ENCODE measurements at regions not wholly inside any gene's neighbourhood (a gene's known extent, or its start where the extent isn't known, plus 50 kb on each side); places are given as distances from the start of the nearest gene placed in this dataset.

GRCh38 chr5:121793791-121794190, 57.9 kb upstream of the FTMT start (continued):
- TF ChIP-seq ZNF589 (CRISPR knock-in tag; IDR thresholded peaks at IDR 0.05; ENCODE audit: low read depth) (no peak), NONO (IDR thresholded peaks at IDR 0.05; ENCODE audit: low read depth in 2 of 2, low read length in 1 of 2) (no peak), NBN (IDR thresholded peaks at IDR 0.05; ENCODE audit: low read depth) (no peak)

GRCh38 chr5:121795511-121795910, 56.2 kb upstream of the FTMT start:
- Histone ChIP-seq H3K79me2 (ENCODE audit: control insufficient read depth, insufficient read depth, low read length) (no peaks in the 10 kb centered on the region), H3K27me3 (ENCODE audit: control insufficient read depth in 2 of 2, insufficient read depth in 2 of 2, low read length in 2 of 2) (no peaks in the 10 kb centered on the region), H3K9ac (ENCODE audit: insufficient read depth in 1 of 2, low read depth in 2 of 2, low read length in 2 of 2) (no peak overlapping the region), H3K4me1 (replicated peaks in 1 of 2; ENCODE audit: control insufficient read depth in 2 of 2, insufficient read depth in 2 of 2, low read length in 2 of 2) (no peaks in the 10 kb centered on the region), H3K36me3 (ENCODE audit: control insufficient read depth, insufficient read depth, low read length) (no peaks in the 10 kb centered on the region), H3K4me3 (no peak overlapping the region), H4K20me1 (replicated peaks; ENCODE audit: control insufficient read depth, insufficient read depth, low read length) (no peaks in the 10 kb centered on the region), H2AFZ (ENCODE audit: low read depth, low read length) (no peak overlapping the region), H3K4me2 (ENCODE audit: insufficient read depth, low read length) (no peak overlapping the region), H3K27ac (ENCODE audit: extremely low read depth, low read depth, low read length) (no peak overlapping the region), H3K9me1 (ENCODE audit: control insufficient read depth, insufficient read depth, low read length) (no peaks in the 10 kb centered on the region), H3K9me3 (replicated peaks; ENCODE audit: control insufficient read depth, insufficient read depth, low read depth, low read length) (no peaks in the 10 kb centered on the region)
- WGBS (ENCODE audit: insufficient coverage, low coverage, missing lambda C conversion rate) = 3% methylated on average over 2 of the region's 2 CpGs
- intact Hi-C loops (cut with micrococcal nuclease) (no loop called here), in situ Hi-C loops (cut with MboI) (no loop called here)
- DNase-seq (ENCODE audit: extremely low read depth in 1 of 4, low spot score in 3 of 4) = no peak
- ATAC-seq = no peak
- BruUV-seq (replicated peaks) = no TSS peak
- CTCF ChIA-PET (ENCODE audit: low intra/inter-chr PET ratio) = no interaction called here
- FAIRE-seq = no peak
- TF ChIP-seq ZNF551 (CRISPR knock-in tag; IDR thresholded peaks at IDR 0.05) (no peak), ZNF24 (IDR thresholded peaks at IDR 0.05) (no peak), HIVEP1 (CRISPR knock-in tag; IDR thresholded peaks at IDR 0.05) (no peak), BACH1 (tag; IDR thresholded peaks at IDR 0.05) (no peak), ZNF263 (CRISPR knock-in tag; IDR thresholded peaks at IDR 0.05; ENCODE audit: borderline replicate concordance) (no peak), BRD4 (IDR thresholded peaks at IDR 0.05) (no peak), NBN (IDR thresholded peaks at IDR 0.05; ENCODE audit: low read depth) (no peak), ZNF77 (CRISPR knock-in tag; IDR thresholded peaks at IDR 0.05) (no peak), SAFB (IDR thresholded peaks at IDR 0.05; ENCODE audit: borderline replicate concordance, low read depth, low read length) (no peak), SMARCA5 (IDR thresholded peaks at IDR 0.05) (no peak)
- POLR2A ChIA-PET = no interaction called here

All from K562 (cell line).